Tibial nerve (tissue), 3 donors: ENCODE measurements at regions not wholly inside any gene's neighbourhood (a gene's known extent, or its start where the extent isn't known, plus 50 kb on each side); places are given as distances from the start of the nearest gene placed in this dataset.

Experiments
- POLR2A ChIP-seq, 2 donors: fragments of 450-650 bp; IDR thresholded peaks; one replicate each; pipeline ENCODE4 v1.6.1; 2017; ENCODE audit warnings: antibody characterized with exemption in 2 of 2, mild to moderate bottlenecking in 2 of 2, moderate library complexity in 2 of 2
- TF ChIP-seq, protein P1 (sequence below), 5 experiments: fragments of 200-600 bp in 3 of 5; fragments of 450-650 bp in 2 of 5; sonication (generic) in 3 of 5; IDR thresholded peaks; one replicate each; pipeline ENCODE4 v1.5.1; 2016 to 2019; ENCODE audit warnings: antibody characterized with exemption in 5 of 5, mild to moderate bottlenecking in 3 of 5, moderate library complexity in 2 of 5

GRCh38 chr4:124762956-124763355 is 50.4 kb upstream of the ANKRD50 start:
- no peak for TF ChIP-seq POLR2A (IDR thresholded peaks at IDR 0.05)
- TF ChIP-seq, protein P1, sequence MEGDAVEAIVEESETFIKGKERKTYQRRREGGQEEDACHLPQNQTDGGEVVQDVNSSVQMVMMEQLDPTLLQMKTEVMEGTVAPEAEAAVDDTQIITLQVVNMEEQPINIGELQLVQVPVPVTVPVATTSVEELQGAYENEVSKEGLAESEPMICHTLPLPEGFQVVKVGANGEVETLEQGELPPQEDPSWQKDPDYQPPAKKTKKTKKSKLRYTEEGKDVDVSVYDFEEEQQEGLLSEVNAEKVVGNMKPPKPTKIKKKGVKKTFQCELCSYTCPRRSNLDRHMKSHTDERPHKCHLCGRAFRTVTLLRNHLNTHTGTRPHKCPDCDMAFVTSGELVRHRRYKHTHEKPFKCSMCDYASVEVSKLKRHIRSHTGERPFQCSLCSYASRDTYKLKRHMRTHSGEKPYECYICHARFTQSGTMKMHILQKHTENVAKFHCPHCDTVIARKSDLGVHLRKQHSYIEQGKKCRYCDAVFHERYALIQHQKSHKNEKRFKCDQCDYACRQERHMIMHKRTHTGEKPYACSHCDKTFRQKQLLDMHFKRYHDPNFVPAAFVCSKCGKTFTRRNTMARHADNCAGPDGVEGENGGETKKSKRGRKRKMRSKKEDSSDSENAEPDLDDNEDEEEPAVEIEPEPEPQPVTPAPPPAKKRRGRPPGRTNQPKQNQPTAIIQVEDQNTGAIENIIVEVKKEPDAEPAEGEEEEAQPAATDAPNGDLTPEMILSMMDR (IDR thresholded peaks at IDR 0.05): no peak
